ENCODE measurements at regions not wholly inside any gene's neighbourhood (a gene's known extent, or its start where the extent isn't known, plus 50 kb on each side); places are given as distances from the start of the nearest gene placed in this dataset.

DNA sequence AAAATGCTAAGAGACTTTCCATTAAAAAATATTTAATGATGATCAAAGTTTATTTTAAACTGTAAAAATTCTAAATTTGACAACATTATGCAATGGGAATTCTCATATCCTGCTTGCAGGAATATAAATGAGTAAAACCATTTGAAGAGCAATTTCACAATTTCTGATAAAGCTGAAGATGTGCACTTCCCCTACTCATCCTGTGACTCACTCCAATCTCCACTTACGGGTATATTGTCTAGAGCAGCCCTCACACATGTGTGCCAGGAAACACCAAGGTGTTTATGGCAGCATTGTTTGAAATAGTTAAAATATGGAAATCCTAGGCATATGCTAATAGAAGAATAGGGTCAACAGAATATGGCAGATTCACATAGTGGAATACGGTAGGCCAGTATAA lies 158.4 kb downstream of the PDHA2 start:
- DNase-seq: no peak

DNA sequence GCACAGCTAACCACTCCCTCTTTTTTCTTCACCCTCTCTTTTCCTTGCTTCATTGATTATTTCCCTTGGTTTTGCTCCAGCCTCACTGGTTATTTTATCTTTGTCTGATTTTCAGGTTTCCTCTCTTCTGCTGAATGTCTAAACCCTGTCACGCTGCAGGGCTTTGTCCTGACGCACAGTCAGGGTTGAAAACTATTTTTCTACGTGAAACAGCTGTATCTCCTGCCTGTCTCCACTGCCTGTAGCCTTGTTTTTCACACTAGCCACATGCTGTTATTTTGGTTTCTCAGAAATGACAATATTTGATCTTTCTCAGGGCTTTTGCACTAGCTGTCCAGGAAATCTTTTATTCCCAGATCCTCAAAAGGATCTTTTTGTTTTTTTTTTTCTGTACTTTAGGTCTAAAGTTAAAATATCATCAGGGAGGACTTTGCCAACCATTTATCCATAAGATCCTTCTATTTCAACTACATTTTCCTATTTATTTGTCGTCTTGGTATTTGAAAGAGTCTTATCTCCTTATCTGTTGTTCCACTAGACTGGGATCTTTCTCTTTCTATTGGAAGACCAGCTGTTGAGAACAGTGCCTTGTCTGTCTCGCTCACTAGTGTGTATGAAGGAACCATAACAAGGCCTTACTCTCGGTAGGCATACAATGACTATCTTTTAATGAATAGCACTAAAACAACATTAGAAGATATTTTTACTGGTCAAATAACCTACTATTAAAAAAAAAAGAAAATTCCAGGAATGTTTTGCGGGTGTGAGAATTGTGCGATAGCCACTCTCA lies 164.3 kb downstream of the PDHA2 start:
- no peak for DNase-seq

DNA sequence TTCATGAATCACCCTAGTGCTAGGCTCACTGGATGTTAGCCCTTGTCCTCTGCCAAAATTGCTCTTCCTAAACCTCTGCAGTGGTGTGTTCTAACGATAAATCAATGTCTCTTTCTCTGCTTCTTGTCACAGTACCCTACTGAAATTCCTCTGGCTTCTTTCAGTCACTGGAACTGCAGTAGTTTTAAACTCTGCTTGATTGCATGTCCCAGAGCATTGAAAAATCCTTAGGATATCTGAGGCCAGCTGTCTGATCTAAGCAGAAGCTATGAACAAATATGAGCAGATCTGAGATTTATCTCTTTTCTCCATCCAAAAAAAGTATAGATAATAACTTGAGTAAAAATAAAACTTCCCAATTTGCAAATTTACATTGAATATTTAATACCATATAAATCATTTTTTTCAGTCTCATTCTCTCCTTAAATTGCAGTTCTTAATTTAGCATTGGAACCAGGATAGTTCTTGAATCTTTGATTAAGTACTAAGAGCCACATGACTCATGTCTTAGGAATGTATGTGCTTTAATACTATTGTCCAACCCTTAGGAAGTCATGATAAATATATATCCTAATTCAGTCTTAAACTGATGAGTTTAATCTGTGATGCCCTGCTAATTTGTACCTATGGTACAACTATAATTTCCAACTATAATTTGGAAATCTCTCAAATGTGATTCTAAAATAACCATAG lies 169.7 kb downstream of the PDHA2 start:
- DNase-seq: no peak

DNA sequence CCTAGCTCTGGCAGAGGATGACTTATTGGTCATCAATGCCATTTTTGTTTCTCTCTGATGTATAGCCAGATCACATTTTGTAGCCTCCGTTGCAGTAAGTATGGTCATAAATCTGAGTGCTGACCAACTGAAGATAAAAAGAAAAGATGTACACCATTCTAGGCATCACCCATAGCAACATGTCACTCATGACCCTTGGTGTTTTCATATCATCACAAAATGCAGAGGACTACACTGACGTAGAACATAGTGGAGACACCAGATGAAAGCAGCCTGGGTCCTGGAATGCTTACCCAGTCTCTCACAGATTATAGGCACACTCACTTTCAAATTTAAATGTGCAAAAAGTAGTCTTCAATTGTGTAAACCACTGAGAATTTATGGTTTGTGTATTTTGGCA lies 172.8 kb downstream of the PDHA2 start:
- DNase-seq: no peak

DNA sequence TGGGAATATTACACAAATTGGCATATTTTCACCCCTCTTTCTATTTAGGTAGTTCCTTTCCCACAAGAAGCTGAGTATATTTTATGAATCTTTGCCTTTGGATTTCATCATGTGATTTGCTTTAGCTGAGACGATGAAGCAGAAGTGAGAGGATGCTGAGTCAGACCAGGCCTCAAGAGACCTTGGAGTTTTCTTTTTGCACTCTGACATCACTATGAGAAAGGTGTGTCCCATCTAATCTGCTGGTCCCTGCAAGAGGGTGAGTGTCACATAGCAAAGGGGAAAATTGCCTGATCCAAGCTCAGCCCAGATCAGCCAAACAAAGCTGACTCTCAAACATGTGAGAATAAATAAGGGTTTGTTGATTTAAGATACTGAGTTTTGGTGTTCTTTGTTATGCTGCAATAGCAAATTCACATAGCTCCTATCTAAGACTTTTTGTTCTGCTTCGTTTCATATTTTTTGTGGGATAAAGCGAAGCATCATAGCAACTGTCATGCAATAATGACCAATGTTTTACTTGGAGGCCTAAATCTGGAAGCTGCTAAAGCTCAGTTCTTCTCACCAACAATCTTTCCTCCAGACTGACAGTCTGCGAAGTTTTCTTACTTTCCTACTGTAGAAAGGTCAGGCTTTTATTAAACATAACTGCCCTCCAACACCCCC lies 176.9 kb downstream of the PDHA2 start:
- DNase-seq: no peak

DNA sequence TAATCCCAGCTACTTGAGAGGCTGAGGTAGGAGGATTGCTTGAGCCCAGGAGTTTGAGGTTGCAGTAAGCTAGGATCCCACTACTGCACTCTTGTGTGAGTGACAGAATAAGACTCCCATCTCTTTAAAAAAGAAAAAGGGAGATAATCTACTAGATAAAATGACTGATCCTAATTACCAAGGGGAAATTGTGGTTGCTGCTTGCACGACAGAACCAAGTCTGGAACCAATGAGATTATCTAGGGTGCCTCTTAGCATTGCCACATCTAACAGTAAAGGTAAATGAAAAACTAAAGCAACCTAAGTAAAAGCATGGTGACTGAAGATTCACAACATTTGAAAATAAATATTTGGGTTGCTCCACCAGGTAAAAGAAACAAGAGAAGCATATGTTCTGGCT lies 185.1 kb downstream of the PDHA2 start:
- no peak for DNase-seq

DNA sequence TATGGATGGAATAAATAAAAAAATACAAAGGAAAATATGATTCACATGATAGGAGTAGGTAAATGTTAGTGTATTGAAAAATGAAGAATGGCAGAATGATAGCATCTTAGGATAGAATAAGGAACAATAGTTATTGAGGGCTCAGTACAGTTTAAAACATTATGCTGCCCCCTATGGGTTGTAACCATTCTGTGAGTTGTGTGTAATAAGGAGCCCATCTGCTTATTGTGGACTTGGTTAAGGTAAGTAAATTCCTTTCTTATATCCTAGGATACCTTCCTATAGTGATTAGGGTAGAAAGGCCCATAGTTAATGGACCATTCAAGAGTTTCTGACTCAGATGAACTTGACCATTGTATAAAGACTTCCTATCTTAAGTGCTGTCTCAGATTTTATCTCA lies 195.8 kb downstream of the PDHA2 start:
- DNase-seq: no peak

DNA sequence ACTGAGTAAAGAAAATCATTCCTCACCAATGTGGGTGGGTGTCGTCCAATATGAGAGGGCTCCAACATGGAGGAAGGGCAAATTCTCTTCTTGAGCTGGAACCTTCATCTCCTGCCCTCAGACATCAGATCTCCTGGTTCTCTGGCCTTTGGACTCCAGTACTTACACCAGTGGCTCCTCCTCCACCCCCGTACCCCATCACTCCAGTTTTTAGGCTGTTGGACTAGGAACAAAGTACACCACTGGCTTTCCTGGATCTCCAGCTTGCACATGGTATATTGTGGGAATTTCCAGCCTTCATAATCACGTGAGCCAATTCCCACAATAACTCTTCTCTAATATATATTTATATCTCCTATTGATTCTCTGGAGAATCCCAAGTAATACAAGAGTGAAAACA lies 196.9 kb downstream of the PDHA2 start:
- DNase-seq: no peak

DNA sequence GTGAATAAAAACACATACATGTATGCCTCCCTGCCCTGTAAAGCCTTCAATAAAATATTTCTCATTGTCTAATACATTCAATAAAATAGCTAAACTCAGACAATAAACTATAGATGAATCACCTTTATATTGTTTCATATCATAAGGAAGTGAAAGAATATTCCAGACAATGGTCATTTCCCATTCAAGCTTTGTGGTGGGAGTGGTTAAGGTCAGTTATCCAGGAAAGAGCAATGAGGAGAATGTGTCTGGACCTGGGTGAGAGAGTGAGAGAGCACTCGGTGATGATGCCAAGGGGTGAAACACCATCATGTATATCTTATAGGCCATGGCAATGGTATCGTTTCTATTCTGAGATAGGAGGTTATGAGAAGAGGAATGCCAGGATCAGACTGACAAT lies 197.8 kb downstream of the PDHA2 start:
- DNase-seq: no peak

DNA sequence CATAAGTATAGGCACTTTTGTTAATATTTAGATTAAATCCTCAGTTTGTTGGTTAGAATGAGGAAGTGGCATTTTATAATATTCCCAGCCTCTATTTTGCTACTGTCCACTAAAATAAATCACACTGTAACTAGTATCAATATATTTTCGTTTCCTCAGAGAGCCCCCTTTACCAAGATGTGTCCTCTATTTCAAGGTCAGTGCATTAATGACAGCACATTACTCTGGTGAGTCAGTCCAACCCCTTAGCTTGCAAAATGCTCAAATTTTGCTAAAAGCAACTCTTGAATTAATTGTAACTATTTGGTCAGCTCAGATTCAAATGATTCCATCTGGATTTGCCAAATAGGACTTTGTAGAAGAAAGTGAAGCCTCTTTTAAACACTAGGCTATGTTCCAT lies 199.3 kb downstream of the PDHA2 start:
- DNase-seq: no peak

DNA sequence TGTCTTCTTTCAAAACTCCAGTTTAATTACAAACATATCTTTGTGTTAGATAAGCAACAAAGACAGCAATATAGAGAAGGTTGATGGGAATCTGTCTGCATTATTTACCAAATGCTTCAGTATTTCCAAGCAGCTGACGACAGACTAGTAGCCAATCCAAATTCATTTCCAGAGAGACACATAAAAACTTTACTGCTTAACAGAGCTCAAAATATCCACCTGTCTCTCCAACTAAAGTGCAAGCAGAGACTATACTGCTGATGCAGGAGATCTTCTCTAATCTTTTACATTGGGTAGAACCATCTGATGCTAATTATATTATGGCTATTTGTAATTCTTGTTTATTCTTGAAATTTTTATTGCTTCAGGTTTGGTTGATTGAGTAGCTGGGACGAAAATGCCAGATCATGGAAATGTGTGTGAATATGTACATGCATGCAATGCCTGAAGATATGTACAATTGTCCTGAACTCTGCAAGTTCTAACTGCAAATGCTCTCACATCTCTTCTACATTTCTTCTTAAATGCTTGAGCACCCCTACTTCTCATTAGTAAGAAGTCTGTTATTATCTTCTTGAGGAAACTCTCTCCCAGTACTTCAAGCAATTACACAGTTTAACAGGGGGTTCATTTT lies 200.0 kb downstream of the PDHA2 start:
- DNase-seq: no peak

DNA sequence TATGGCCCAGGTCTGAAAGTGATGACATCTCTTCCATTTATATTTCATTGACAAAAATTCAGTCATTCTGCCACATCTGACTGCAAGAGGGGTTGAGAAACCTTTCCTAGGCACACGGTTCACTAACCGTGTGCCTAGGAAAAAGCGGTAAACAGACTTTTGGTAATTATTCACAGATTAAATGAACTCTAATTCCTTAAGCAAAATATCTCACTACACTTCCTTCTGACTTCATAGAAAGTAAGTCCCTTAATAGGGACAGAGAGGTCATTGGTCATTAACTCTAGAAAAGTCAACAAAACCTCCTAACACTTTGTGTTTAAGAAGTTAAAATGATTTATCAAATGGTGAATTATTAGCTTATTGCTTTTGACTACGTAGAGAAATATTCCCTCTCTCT lies 205.1 kb downstream of the PDHA2 start:
- DNase-seq: no peak

DNA sequence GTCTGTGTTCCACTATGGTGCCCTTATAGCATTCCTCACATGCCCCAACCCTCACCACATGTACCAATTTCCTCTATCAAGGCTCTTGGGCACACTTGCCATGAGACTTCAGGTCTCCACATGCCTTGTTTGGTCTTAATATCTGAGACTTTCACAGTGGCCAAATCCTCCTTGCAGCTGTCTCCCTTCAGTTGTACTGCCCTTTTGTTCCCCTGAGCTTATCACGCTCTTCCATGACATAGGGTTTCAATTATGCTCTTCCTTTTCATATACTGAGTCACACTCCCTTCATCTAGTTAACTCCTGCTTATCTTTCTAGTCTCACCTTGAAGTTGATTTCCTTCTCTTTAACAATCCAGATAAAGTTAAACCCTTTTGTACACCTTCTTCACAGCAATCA lies 212.9 kb downstream of the PDHA2 start:
- no peak for DNase-seq

DNA sequence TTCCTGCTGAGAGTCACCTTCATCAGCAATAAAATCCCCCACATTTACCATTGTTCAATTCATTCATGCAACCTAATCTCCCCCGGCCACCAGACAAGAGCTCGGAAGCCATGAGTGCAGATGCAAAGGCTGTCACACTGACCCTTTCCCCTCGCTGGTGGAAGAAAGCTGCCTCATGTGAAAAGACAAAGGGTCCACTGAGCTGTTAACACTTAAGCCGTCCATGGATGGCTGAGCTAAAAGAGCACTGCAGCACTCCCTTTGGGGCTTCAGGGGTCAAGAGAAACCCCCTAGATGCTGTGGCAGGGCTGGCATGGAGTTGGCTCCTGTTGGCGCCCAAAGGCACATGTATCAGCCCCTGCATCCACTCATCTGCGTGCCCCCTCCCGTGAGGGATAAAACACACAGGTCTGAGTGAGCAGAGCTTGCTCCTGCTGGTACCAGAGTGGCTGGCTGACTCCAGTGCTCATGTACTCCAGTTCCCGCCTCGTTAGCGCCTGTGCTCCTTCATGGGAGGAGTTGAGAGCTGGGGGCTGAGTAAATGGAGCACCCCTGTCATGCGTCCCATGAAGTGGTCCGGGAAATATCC lies 216.5 kb downstream of the PDHA2 start:
- DNase-seq: no peak

DNA sequence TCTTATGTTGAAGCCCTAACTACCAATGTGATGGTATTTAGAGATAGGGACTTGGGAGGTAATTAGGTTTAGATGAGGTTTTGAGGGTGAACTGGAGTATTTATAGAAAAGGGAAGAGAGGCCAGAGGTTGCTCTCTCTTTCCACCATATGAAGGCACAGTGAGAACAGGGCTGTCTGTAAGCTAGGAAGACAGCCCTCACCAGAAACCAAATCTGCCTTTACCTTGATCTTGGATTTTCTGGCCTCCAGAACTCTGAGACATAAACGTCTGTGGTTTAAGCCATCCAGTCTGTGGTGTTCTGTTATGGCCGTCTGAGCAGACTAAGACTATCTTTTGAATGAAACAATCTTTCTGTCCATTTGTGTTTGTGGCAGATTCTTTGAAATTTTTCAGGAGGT lies 223.7 kb downstream of the PDHA2 start:
- DNase-seq: no peak

DNA sequence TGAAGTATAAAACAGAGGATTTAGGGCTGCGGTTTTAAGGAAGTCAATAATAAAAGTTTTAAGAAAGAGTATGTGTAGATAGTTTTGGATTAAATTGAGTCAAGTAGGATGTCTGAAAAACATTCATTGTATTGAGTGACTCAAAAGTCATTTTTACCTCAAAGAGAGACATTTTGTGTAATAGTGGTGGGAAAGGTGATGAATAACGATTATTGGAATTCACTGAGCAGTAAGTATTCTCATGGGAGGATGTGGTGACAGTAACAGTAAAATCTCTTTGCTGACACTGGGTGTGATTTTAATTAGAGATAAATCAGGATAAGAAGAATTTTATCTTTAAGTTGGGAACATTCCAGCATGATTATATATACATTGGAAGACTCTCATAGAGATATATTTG lies 233.6 kb downstream of the PDHA2 start:
- no peak for DNase-seq

DNA sequence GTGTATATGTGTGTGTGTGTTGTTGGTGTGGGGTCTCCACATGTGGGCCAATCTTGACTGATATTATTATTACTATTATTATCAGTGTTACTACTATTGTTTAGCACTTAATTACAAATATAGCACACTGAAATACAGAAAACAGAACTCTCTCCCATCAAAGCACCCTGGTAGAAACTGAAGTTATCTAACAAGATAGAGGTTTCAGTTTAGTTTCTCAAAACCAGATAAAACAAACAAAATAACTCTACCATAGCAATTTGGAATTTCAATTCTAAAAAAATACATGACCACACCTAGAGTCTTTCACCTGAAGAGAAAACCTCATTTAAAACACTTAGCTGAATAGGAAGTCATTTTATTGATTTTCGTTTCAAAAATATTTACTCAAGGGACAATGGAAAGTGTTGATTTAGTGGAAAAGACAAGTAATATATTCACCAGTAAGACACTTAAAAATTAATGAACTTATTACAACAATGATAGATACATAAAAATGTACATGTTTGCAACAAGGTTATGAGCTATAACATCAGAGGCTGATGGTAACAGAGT lies 252.3 kb downstream of the PDHA2 start:
- no peak for DNase-seq

DNA sequence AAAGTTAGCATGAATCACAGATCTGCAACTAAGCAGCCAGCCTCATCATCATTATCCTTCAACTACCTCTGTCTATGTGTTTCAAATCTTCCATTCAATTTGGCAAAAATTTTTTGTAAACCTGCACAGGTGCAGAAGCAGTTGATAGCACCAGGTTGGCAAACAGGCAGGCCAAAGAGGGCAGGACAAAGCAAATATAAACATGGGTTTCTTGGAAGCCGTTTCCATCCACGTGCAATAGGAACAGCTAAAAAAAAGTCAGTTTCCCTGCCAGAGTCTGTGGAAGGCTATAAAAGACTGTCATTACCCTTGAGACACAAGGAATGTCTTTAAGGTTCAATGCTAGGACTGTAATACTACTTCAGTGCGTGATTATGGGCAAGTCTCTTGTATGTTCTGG lies 253.2 kb downstream of the PDHA2 start:
- DNase-seq: no peak

DNA sequence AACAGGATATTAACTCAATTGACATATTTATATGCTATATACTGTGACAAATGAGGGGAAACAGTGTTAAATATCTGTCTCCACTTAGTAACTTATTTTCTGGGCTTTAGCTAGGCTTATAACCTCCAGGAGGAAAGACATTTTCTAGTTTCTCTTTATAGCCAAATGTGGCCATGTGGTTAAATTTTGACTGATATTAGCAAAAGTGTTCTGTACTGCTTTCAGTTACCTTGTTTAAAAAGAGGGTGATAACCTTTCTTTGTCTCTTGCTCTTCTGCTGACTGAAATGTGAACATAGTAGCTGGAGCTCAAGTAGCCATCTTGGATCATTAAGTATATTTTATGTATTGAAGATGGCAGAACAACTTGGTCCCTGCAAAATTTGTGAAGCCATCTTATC lies 253.7 kb downstream of the PDHA2 start:
- DNase-seq: no peak

DNA sequence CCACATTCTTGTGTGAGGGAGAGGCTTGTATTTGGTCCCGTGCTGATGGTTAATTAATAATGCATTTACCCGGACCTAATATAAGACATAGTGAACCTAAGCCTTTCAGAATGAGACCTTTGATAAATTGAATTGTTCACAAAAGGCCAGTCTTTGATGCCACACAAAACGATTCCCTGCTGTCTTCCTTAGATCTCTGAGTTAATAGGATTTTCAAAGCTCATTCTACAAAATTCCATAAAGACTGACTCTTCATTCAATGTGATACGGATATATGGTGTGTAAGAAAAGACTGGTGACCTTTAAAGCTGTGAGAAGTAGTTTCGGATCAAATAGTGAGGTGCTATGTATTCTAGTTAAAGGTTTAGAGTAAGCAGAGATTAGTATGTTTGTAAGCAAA lies 254.3 kb downstream of the PDHA2 start:
- DNase-seq: no peak

DNA sequence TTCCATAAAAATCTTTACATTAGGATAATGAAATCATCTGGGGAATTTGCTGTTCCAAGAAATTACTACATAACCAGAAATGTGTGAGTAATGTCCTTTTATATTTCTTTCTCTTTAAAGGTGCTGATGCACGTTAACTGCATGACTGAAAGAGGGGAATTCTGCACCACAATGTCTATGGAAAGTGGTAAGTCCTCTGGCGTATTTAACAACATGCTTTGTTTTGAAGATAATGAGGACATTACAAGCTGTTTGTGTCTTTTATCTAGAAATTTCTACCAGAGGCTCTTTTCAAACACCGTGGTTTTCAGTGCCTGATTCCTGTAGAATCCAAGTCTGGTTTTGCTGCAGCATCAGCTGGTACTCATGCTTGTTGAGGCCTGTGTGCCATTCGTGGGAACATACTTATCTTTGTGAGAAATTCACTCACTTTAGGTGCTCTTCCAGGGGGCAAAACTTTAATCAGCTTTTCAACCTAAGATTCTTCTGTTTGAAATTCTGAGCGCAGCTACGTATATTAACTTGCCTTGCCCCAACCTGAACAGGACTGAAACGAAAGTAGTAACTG lies 257.2 kb downstream of the PDHA2 start:
- DNase-seq: no peak

DNA sequence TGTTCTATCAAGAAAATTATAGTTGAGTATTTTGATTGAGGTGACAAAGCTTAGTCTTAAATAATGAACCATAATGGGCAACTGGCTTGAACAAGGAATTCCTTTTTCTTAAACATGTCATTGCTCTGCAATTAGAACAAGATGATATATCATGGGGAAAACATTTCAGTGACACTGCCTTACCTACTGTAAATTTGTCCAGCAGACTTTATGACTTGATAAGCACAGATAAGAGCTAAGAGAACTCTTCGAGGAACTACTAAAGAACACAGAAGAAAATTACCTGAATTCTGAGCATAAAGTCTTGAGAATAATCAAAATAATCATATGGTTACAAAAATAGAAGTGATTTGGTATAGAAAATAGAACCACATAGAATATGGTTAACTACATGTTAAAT lies 257.8 kb downstream of the PDHA2 start:
- DNase-seq: no peak

DNA sequence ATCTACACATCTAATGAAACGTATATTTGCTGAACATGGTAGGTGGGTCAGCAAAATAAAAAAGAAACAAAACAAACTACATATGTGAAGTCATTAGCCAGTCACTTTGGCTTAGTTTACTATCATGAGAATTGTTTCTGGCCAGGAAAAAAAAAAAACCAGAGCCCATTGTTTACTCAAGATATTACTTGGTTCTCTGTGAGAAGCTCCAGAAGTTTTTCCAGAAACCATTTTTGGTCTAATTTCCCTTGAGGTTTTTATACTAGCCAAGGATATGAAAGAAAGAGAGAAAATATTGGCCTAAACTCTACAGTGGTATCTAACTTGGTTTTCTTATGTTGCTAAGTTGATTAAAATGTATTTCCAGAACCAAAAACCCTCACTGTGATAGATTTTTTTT lies 259.1 kb downstream of the PDHA2 start:
- DNase-seq: no peak
